ENCODE measurements at regions not wholly inside any gene's neighbourhood (a gene's known extent, or its start where the extent isn't known, plus 50 kb on each side); places are given as distances from the start of the nearest gene placed in this dataset.

- no peak for DNase-seq
Observed at GRCh38 chr6:113115196-113115595, 741.9 kb upstream of the MARCKS start.

GRCh38 chr6:113120224-113120581, 736.9 kb upstream of the MARCKS start:
- DNase-seq = no peak

- no peak for DNase-seq
Observed at GRCh38 chr6:113120582-113121285, 736.4 kb upstream of the MARCKS start.

- DNase-seq = no peak
Observed at GRCh38 chr6:113121571-113121970, 735.6 kb upstream of the MARCKS start.

- DNase-seq = peak; percentile 69
Observed at GRCh38 chr6:113122060-113122459, 735.1 kb upstream of the MARCKS start.

GRCh38 chr6:113125626-113126025, 731.5 kb upstream of the MARCKS start:
- no peak for DNase-seq

- peak; percentile 23 for DNase-seq
Observed at GRCh38 chr6:113127786-113128419, 729.2 kb upstream of the MARCKS start.

GRCh38 chr6:113128661-113129060, 728.5 kb upstream of the MARCKS start:
- no peak for DNase-seq

GRCh38 chr6:113129991-113130390, 727.2 kb upstream of the MARCKS start:
- no peak for DNase-seq

GRCh38 chr6:113137426-113137825, 719.7 kb upstream of the MARCKS start:
- DNase-seq = peak; percentile 45

GRCh38 chr6:113140721-113141120, 716.4 kb upstream of the MARCKS start:
- DNase-seq = no peak

- no peak for DNase-seq
Observed at GRCh38 chr6:113141901-113142300, 715.2 kb upstream of the MARCKS start.

GRCh38 chr6:113142671-113143174, 714.4 kb upstream of the MARCKS start:
- DNase-seq = no peak

- no peak for DNase-seq
Observed at GRCh38 chr6:113143206-113143605, 713.9 kb upstream of the MARCKS start.

GRCh38 chr6:113144117-113144516, 713.0 kb upstream of the MARCKS start:
- no peak for DNase-seq

- DNase-seq = no peak
Observed at GRCh38 chr6:113146878-113147277, 710.3 kb upstream of the MARCKS start.

- no peak for DNase-seq
Observed at GRCh38 chr6:113147544-113147943, 709.6 kb upstream of the MARCKS start.

GRCh38 chr6:113148566-113148965, 708.6 kb upstream of the MARCKS start:
- DNase-seq = no peak

GRCh38 chr6:113149511-113149910, 707.6 kb upstream of the MARCKS start:
- DNase-seq = no peak

GRCh38 chr6:113160306-113161017, 696.7 kb upstream of the MARCKS start:
- DNase-seq = no peak

- no peak for DNase-seq
Observed at GRCh38 chr6:113161018-113161315, 696.2 kb upstream of the MARCKS start.

- DNase-seq = no peak
Observed at GRCh38 chr6:113162739-113163138, 694.4 kb upstream of the MARCKS start.

GRCh38 chr6:113168057-113168456, 689.1 kb upstream of the MARCKS start:
- DNase-seq = no peak

- DNase-seq = no peak
Observed at GRCh38 chr6:113169484-113169883, 687.7 kb upstream of the MARCKS start.

All from NCI-H446 treated with DMSO at 0.1 percent for 48 hours (cell line).